ENCODE measurements at regions not wholly inside any gene's neighbourhood (a gene's known extent, or its start where the extent isn't known, plus 50 kb on each side); places are given as distances from the start of the nearest gene placed in this dataset.

GRCh38 chr2:125108251-125108650 lies 1083.2 kb downstream of the CNTNAP5 start (continued):
- no peak for TF ChIP-seq E4F1 (IDR thresholded peaks at IDR 0.05; ENCODE audit: borderline replicate concordance, partially characterized antibody)
- no peak for TF ChIP-seq RCOR1 (conservative IDR thresholded peaks at IDR 0.05; ENCODE audit: low read depth, low read length)
- TF ChIP-seq ZNF217 (IDR thresholded peaks at IDR 0.05), result no peak
- TF ChIP-seq SMAD5 (IDR thresholded peaks at IDR 0.05; ENCODE audit: low read depth), result no peak

- SMC1A ChIA-PET (ENCODE audit: uncharacterized antibody, unreplicated experiment), result no interaction called here
- ATAC-seq, result no peak
- H3K9me3 ChIP-seq (replicated peaks; ENCODE audit: control insufficient read depth, insufficient read depth, low read length), result no peaks in the 10 kb centered on the region
- no peak for FAIRE-seq
- no peak overlapping the region for H2AFZ ChIP-seq (ENCODE audit: control insufficient read depth, low read depth, low read length)
- RAD21 ChIA-PET (ENCODE audit: unreplicated experiment), result no interaction called here
- in situ Hi-C loops (cut with MboI), result no loop called here
- WGBS (ENCODE audit: insufficient coverage, insufficient replicate concordance, low lambda C conversion rate, missing lambda C conversion rate), result 0% methylated on average over 1 of the region's 1 CpG
- H3K4me3 ChIP-seq, result no peak overlapping the region
- intact Hi-C loops (cut with micrococcal nuclease; ENCODE audit: unreplicated experiment), result no loop called here
- TF ChIP-seq RB1 (IDR thresholded peaks at IDR 0.05; ENCODE audit: borderline replicate concordance), result no peak
- TF ChIP-seq IRF5 (IDR thresholded peaks at IDR 0.05; ENCODE audit: borderline replicate concordance), result no peak
- no peak for TF ChIP-seq PRDM15 (CRISPR knock-in tag; IDR thresholded peaks at IDR 0.05)
- no peak for TF ChIP-seq GATAD2B (conservative IDR thresholded peaks at IDR 0.05; ENCODE audit: low read depth)
- TF ChIP-seq POLR2AphosphoS5 (IDR thresholded peaks at IDR 0.05; ENCODE audit: low read length), result no peak
- TF ChIP-seq ATF3 (IDR thresholded peaks at IDR 0.05; ENCODE audit: borderline replicate concordance, extremely low read depth, low read depth, low read length), result no peak
- H3K4me2 ChIP-seq (ENCODE audit: control insufficient read depth, insufficient read depth), result no peak overlapping the region
- no peaks in the 10 kb centered on the region for H3K27me3 ChIP-seq (replicated peaks in 1 of 2; ENCODE audit: control insufficient read depth in 2 of 2, insufficient read depth in 2 of 2, low read length in 1 of 2)
- no peak overlapping the region for H3K9ac ChIP-seq (ENCODE audit: control insufficient read depth, insufficient read depth, low read length)
- POLR2A ChIA-PET, result no interaction called here
- H4K20me1 ChIP-seq (ENCODE audit: control insufficient read depth, insufficient read depth), result no peaks in the 10 kb centered on the region
- DNase-seq (ENCODE audit: low read depth, low spot score), result no peak
- CTCF ChIA-PET, result no interaction called here
- BruUV-seq (replicated peaks), result no TSS peak
- H3K79me2 ChIP-seq (ENCODE audit: control insufficient read depth, insufficient read depth, low read length), result no peaks in the 10 kb centered on the region
- H3K4me1 ChIP-seq (ENCODE audit: control insufficient read depth, insufficient read depth, low read length), result no peaks in the 10 kb centered on the region
- H3K27ac ChIP-seq (ENCODE audit: control insufficient read depth, insufficient read depth), result no peak overlapping the region
- H3K36me3 ChIP-seq (ENCODE audit: control insufficient read depth in 2 of 2, insufficient read depth in 2 of 2, low read length in 1 of 2), result no peaks in the 10 kb centered on the region
Measured at GRCh38 chr2:125125902-125126301, 1100.8 kb downstream of the CNTNAP5 start.

Data from GM12878 (cell line).